ENCODE measurements at regions not wholly inside any gene's neighbourhood (a gene's known extent, or its start where the extent isn't known, plus 50 kb on each side); places are given as distances from the start of the nearest gene placed in this dataset.

DNA sequence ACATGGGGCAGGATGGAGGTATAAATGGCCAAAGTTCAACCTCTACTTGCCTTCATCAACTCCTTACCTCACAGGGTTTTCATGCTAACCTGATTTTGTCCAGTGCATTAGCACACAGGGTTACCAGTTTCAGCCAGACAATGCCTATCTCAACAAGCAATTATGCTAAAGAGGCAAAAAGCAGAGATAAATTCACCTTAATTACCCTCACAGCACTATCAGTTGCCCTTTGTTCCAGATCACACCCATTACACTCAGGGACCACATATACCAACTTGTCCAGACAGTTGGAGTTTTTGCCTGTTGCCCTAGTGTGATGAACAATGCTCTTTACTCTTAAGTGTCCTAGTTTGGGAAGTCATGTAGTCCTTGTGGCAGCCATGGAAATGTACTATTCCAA lies 174.5 kb upstream of the MOCS1 start:
- Histone ChIP-seq H3K4me3 (replicated peaks; ENCODE audit: insufficient read depth, low read length) (no peak overlapping the region), H3K27ac (replicated peaks) (no peak overlapping the region), H3K27me3 (ENCODE audit: insufficient read depth, poor library complexity, severe bottlenecking) (peaks cover 2% of the 10 kb centered on the region)
- DNase-seq (ENCODE audit: low read depth in 1 of 2, low spot score in 1 of 2) = no peak
- no peak for TF ChIP-seq POLR2AphosphoS5 (IDR thresholded peaks at IDR 0.05; ENCODE audit: low read depth)
- TF ChIP-seq GABPA (IDR thresholded peaks at IDR 0.05; ENCODE audit: low read depth) = no peak
- TF ChIP-seq SPI1 (IDR thresholded peaks at IDR 0.05; ENCODE audit: borderline replicate concordance, low read depth) = no peak
- TF ChIP-seq, protein P1, sequence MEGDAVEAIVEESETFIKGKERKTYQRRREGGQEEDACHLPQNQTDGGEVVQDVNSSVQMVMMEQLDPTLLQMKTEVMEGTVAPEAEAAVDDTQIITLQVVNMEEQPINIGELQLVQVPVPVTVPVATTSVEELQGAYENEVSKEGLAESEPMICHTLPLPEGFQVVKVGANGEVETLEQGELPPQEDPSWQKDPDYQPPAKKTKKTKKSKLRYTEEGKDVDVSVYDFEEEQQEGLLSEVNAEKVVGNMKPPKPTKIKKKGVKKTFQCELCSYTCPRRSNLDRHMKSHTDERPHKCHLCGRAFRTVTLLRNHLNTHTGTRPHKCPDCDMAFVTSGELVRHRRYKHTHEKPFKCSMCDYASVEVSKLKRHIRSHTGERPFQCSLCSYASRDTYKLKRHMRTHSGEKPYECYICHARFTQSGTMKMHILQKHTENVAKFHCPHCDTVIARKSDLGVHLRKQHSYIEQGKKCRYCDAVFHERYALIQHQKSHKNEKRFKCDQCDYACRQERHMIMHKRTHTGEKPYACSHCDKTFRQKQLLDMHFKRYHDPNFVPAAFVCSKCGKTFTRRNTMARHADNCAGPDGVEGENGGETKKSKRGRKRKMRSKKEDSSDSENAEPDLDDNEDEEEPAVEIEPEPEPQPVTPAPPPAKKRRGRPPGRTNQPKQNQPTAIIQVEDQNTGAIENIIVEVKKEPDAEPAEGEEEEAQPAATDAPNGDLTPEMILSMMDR (IDR thresholded peaks at IDR 0.05; ENCODE audit: insufficient read depth, low read length) = no peak
- TF ChIP-seq, protein P2, sequence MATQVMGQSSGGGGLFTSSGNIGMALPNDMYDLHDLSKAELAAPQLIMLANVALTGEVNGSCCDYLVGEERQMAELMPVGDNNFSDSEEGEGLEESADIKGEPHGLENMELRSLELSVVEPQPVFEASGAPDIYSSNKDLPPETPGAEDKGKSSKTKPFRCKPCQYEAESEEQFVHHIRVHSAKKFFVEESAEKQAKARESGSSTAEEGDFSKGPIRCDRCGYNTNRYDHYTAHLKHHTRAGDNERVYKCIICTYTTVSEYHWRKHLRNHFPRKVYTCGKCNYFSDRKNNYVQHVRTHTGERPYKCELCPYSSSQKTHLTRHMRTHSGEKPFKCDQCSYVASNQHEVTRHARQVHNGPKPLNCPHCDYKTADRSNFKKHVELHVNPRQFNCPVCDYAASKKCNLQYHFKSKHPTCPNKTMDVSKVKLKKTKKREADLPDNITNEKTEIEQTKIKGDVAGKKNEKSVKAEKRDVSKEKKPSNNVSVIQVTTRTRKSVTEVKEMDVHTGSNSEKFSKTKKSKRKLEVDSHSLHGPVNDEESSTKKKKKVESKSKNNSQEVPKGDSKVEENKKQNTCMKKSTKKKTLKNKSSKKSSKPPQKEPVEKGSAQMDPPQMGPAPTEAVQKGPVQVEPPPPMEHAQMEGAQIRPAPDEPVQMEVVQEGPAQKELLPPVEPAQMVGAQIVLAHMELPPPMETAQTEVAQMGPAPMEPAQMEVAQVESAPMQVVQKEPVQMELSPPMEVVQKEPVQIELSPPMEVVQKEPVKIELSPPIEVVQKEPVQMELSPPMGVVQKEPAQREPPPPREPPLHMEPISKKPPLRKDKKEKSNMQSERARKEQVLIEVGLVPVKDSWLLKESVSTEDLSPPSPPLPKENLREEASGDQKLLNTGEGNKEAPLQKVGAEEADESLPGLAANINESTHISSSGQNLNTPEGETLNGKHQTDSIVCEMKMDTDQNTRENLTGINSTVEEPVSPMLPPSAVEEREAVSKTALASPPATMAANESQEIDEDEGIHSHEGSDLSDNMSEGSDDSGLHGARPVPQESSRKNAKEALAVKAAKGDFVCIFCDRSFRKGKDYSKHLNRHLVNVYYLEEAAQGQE (IDR thresholded peaks at IDR 0.05; ENCODE audit: insufficient replicate concordance, low read depth) = no peak

DNA sequence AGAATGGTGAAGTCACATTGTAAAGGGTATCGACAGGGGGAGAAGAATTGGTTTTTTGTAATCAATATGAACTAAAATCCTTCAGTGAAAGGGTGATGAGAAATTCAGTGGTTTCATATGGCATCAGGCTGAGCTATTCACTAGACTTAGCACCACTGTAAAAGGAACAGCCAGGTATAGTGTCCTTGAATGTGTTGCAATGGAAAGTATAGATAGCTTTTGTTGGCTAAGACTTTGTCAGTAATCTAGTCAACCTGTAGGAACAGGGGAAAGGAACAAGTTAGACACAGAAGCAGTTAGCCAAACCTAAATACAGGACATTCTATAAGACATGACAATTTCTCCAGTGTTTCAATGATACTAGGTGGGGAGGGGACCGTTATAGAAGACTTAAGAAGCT lies 172.6 kb upstream of the MOCS1 start:
- no peak overlapping the region for H3K4me3 ChIP-seq (replicated peaks; ENCODE audit: insufficient read depth, low read length)
- H3K27ac ChIP-seq (replicated peaks) = no peak overlapping the region
- TF ChIP-seq, protein P1 (IDR thresholded peaks at IDR 0.05; ENCODE audit: insufficient read depth, low read length) = no peak
- no peak for TF ChIP-seq SPI1 (IDR thresholded peaks at IDR 0.05; ENCODE audit: borderline replicate concordance, low read depth)
- TF ChIP-seq GABPA (IDR thresholded peaks at IDR 0.05; ENCODE audit: low read depth) = no peak
- TF ChIP-seq, protein P2 (IDR thresholded peaks at IDR 0.05; ENCODE audit: insufficient replicate concordance, low read depth) = no peak
- no peak for TF ChIP-seq POLR2AphosphoS5 (IDR thresholded peaks at IDR 0.05; ENCODE audit: low read depth)
- no peak for DNase-seq (ENCODE audit: low read depth in 1 of 2, low spot score in 1 of 2)
- H3K27me3 ChIP-seq (ENCODE audit: insufficient read depth, poor library complexity, severe bottlenecking) = peaks cover 2% of the 10 kb centered on the region

DNA sequence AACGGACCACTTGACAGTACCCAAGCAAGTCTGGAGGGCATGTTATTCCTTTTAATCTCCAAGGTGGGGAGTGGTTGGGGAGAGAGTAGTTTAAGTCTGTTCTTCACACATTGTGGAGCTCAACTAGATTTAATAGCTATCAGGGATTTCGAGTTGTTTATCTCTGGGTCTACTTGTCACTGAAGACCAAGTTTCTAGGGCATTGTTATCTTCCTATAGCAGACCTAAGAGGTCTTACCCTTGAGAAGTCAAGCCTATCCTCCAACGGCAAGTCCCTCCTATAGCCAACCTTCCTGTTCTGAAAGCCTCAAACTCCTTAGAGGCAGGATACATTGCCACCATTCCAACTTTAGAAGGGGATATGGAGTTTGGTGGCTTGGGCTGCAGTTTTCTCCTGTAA lies 164.5 kb upstream of the MOCS1 start:
- Histone ChIP-seq H3K4me3 (replicated peaks; ENCODE audit: insufficient read depth, low read length) (no peak overlapping the region), H3K27me3 (ENCODE audit: insufficient read depth, poor library complexity, severe bottlenecking) (no peaks in the 10 kb centered on the region), H3K27ac (replicated peaks) (no peak overlapping the region)
- DNase-seq (ENCODE audit: low read depth in 1 of 2, low spot score in 1 of 2) = no peak
- TF ChIP-seq POLR2AphosphoS5 (IDR thresholded peaks at IDR 0.05; ENCODE audit: low read depth) = no peak
- TF ChIP-seq, protein P2 (IDR thresholded peaks at IDR 0.05; ENCODE audit: insufficient replicate concordance, low read depth) = no peak
- TF ChIP-seq, protein P1 (IDR thresholded peaks at IDR 0.05; ENCODE audit: insufficient read depth, low read length) = no peak
- TF ChIP-seq GABPA (IDR thresholded peaks at IDR 0.05; ENCODE audit: low read depth) = no peak
- TF ChIP-seq SPI1 (IDR thresholded peaks at IDR 0.05; ENCODE audit: borderline replicate concordance, low read depth) = no peak

Measured in HL-60 (cell line).